Transverse colon (tissue), 4 donors: ENCODE measurements at regions not wholly inside any gene's neighbourhood (a gene's known extent, or its start where the extent isn't known, plus 50 kb on each side); places are given as distances from the start of the nearest gene placed in this dataset.

Experiments used
- DNase-seq: peaks from one replicate; pipeline ENCODE4 v3.0.0-alpha.2; 2019
- H3K27ac ChIP-seq, 4 donors: fragments of 200-600 bp; sonication (generic); 2 replicates each; pipeline ENCODE4 v1.5.1; 2016 to 2018; ENCODE audit warnings: inconsistent platforms in 4 of 4
- H3K27me3 ChIP-seq: fragments of 200-600 bp; sonication (generic); 2 replicates; pipeline ENCODE4 v1.5.1; 2017; ENCODE audit warnings: inconsistent platforms
- H3K36me3 ChIP-seq, 4 donors: fragments of 200-600 bp; sonication (generic); 2 replicates each; pipeline ENCODE4 v1.5.1; 2017 to 2019; ENCODE audit warnings: inconsistent platforms in 4 of 4
- H3K4me1 ChIP-seq, 4 donors: fragments of 200-600 bp; sonication (generic); 2 replicates each; pipeline ENCODE4 v1.5.1; 2017 to 2020; ENCODE audit warnings: inconsistent platforms in 4 of 4
- H3K4me3 ChIP-seq, 4 donors: fragments of 200-600 bp; sonication (generic); 1 replicate in 1 of 4; 2 replicates in 3 of 4; pipeline versions ENCODE4 v1.5.1 to v1.6.1; 2017 to 2019; ENCODE audit warnings: inconsistent platforms in 4 of 4
- H3K9me3 ChIP-seq, 2 donors: fragments of 200-600 bp; sonication (generic); 2 replicates each; pipeline ENCODE4 v1.5.1; 2017 to 2019; ENCODE audit warnings: inconsistent platforms in 2 of 2
- CTCF ChIP-seq, 5 experiments: fragments of 200-600 bp in 3 of 5; fragments of 450-650 bp in 2 of 5; sonication (generic) in 3 of 5; IDR thresholded peaks; 1 replicate in 2 of 5; 2 replicates in 3 of 5; pipeline ENCODE4 v1.5.1; 2016 to 2017; ENCODE audit warnings: antibody characterized with exemption in 5 of 5, inconsistent platforms in 3 of 5, mild to moderate bottlenecking in 2 of 5, moderate library complexity in 1 of 5
- EP300 ChIP-seq: sonication (generic); formaldehyde crosslinking; IDR thresholded peaks from one replicate; pipeline ENCODE4 v1.6.1; 2017; ENCODE audit warnings: antibody characterized with exemption, low read depth
- POLR2A ChIP-seq: fragments of 450-650 bp; IDR thresholded peaks from one replicate; pipeline ENCODE4 v1.6.1; 2016; ENCODE audit warnings: antibody characterized with exemption, mild to moderate bottlenecking, moderate library complexity
- POLR2AphosphoS5 ChIP-seq, 3 donors: sonication (generic); formaldehyde crosslinking; IDR thresholded peaks; one replicate each; pipeline ENCODE4 v1.6.1; 2016; ENCODE audit warnings: antibody characterized with exemption in 3 of 3
- WGBS, 2 donors: methylation state at CpG; one replicate each; pipeline ENCODE4 v1.1.5; 2018; ENCODE audit warnings: low coverage in 1 of 2; 5-methylcytosine and 5-hydroxymethylcytosine counted together
- in situ Hi-C, 4 donors: fragments of 200-750 bp; cut with MboI; loops; one replicate each; pipeline versions ENCODE4 v1.15.0 to v1.15.1; 2017; ENCODE audit warnings: low sequenced_read_pairs in 3 of 4, low pct_ligation_motif_present in 1 of 4, low pct_unique_long_range_greater_than_20kb in 1 of 4
- intact Hi-C: fragments of 100-400 bp; cut with DNase I; formaldehyde crosslinking; loops from one replicate; pipeline ENCODE4 v1.15.1; 2023; ENCODE audit warnings: low total_unique reads

DNA sequence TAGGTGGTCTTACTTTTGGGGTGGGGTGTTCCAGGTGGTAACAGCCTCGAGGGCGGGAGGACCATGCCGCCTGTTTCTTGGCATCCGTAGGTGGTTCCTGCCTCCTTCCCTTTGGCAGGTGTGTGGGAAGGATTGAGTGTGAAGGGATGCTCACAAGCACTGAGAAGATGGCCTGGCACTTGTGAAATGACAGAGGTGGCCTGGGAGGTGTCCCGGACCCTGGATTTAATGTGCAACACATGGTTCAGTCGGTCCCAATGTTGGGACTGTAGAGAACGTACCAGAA is 165.8 kb upstream of the FOXF1 start:
- WGBS, 2 donors = 74% methylated on average over 7 of the region's 7 CpGs; no CpG with 5 or more reads in 1 of the 2 donors
- TF ChIP-seq POLR2AphosphoS5 (IDR thresholded peaks at IDR 0.05) (no peak), POLR2A (no peak), EP300 (no peak), CTCF (IDR thresholded peaks at IDR 0.05) (no peak)
- Histone ChIP-seq H3K9me3 (no peaks in the 10 kb centered on the region), H3K27me3 (peaks cover 17% of the 10 kb centered on the region), H3K36me3 (no peaks in the 10 kb centered on the region), H3K27ac (peak overlapping the region; percentile 83 to 93 (median 90)), H3K4me1 (peaks cover 7 to 21% (median 16%) of the 10 kb centered on the region in 4 donors), H3K4me3 (no peak overlapping the region)
- no peak for DNase-seq
- intact Hi-C loops = loop anchor here (5.0 kb wide), 1 partner anchor 173 kb away; no protein-coding TSS in a partner anchor
- in situ Hi-C loops = loop anchor here in 3 of 4 donors (5.0 to 25.0 kb wide), 3 partner anchors 168 to 270 kb away; partner anchors contain the start of gene FOXF1 (in 3 of the 3)

DNA sequence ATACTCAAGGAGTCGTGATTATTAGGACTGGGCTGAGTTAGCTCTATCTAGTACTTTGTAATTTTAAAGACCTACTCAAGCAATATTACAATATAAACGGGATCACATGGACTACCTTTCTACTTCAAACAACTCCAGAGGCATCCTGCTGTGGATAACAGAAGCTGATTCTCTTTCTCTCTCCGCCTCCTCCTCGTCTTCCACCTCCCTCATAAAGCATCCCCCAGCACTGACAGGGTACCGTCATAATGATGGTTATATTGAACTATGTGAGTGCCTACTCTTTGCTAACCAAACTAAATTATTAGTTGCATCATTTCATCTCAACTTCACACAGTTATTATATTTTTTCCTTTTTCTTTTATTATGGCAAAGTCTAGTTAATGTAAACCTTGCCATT is 165.4 kb upstream of the FOXF1 start:
- intact Hi-C loops (loop anchor here (5.0 kb wide), 1 partner anchor 172 kb away; no protein-coding TSS in a partner anchor), in situ Hi-C loops (loop anchor here in 3 of 4 donors (5.0 to 25.0 kb wide), 3 partner anchors 167 to 270 kb away; partner anchors contain the start of gene FOXF1 (in 3 of the 3))
- Histone ChIP-seq H3K36me3 (no peaks in the 10 kb centered on the region), H3K4me1 (peaks cover 7 to 21% (median 16%) of the 10 kb centered on the region in 4 donors), H3K4me3 (no peak overlapping the region), H3K27me3 (peaks cover 19% of the 10 kb centered on the region), H3K27ac (peak overlapping the region; percentile 83 to 93 (median 90)), H3K9me3 (no peaks in the 10 kb centered on the region)
- no peak for TF ChIP-seq CTCF (IDR thresholded peaks at IDR 0.05)
- TF ChIP-seq POLR2A = no peak
- no peak for TF ChIP-seq EP300
- TF ChIP-seq POLR2AphosphoS5 (IDR thresholded peaks at IDR 0.05) = no peak
- no peak for DNase-seq
- 50 to 63% methylated on average over 4 to 5 of the region's 5 CpGs for WGBS, 2 donors

DNA sequence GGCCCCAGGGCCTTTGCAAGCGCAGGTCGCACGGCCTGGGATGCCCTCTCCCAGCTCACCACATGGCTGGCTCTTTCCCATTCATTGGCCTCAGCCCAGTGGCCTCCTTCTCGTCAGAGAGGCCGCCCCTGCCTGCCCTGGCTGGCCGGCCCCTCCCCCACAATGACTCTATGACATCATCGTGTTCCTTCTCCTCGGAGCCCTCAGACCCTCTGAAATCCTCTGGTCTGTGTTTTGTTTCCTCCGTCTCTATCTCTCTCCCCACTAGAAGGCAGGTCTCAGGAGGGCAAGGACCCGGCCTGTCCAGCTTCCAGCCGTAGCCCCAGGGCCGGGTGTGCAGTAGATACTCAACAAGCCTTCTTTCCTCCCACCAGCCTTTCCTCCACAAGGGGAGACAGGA is 164.8 kb upstream of the FOXF1 start:
- Histone ChIP-seq H3K27me3 (peaks cover 19% of the 10 kb centered on the region), H3K4me1 (peaks cover 7 to 21% (median 16%) of the 10 kb centered on the region in 4 donors), H3K36me3 (no peaks in the 10 kb centered on the region), H3K27ac (peak overlapping the region in 1 of 4 donors; percentile 26), H3K9me3 (no peaks in the 10 kb centered on the region), H3K4me3 (no peak overlapping the region)
- intact Hi-C loops = no loop called here
- no peak for TF ChIP-seq EP300
- TF ChIP-seq POLR2A = no peak
- no peak for TF ChIP-seq POLR2AphosphoS5 (IDR thresholded peaks at IDR 0.05)
- TF ChIP-seq CTCF (IDR thresholded peaks at IDR 0.05) = no peak
- no peak for DNase-seq
- in situ Hi-C loops = loop anchor here in 2 of 4 donors (10.0 to 25.0 kb wide), 2 partner anchors 167 to 271 kb away; partner anchors contain the start of gene FOXF1 (in 2 of the 2)
- 33 to 69% methylated on average over 1 to 9 of the region's 12 CpGs for WGBS, 2 donors

- in situ Hi-C loops (loop anchor here in 2 of 4 donors (10.0 to 25.0 kb wide), 2 partner anchors 166 to 271 kb away; partner anchors contain the start of gene FOXF1 (in 2 of the 2)), intact Hi-C loops (no loop called here)
- no peak overlapping the region for H3K27ac ChIP-seq
- no peak for DNase-seq
- no peaks in the 10 kb centered on the region for H3K9me3 ChIP-seq
- peaks cover 19% of the 10 kb centered on the region for H3K27me3 ChIP-seq
- peaks cover 7 to 21% (median 16%) of the 10 kb centered on the region in 4 donors for H3K4me1 ChIP-seq
- no peaks in the 10 kb centered on the region for H3K36me3 ChIP-seq
- TF ChIP-seq POLR2AphosphoS5 (IDR thresholded peaks at IDR 0.05) = no peak
- TF ChIP-seq POLR2A = no peak
- TF ChIP-seq CTCF (IDR thresholded peaks at IDR 0.05) = no peak
- no peak for TF ChIP-seq EP300
- no peak overlapping the region for H3K4me3 ChIP-seq
- 59 to 61% methylated on average over 6 to 7 of the region's 7 CpGs for WGBS, 2 donors
Observed at GRCh38 chr16:86346034-86346433, 164.3 kb upstream of the FOXF1 start.
